Osteocyte (in vitro differentiated cells): ENCODE measurements at regions not wholly inside any gene's neighbourhood (a gene's known extent, or its start where the extent isn't known, plus 50 kb on each side); places are given as distances from the start of the nearest gene placed in this dataset.

Source experiments
- DNase-seq: peaks from one replicate; pipeline ENCODE4 v3.0.0; 2021; ENCODE audit warnings: mixed read lengths; ENCODE audit not compliant: unreplicated experiment; ENCODE audit errors: extremely low spot score
- H3K27ac Mint-ChIP-seq: one replicate; pipeline ENCODE4 v1.8.0; 2021; ENCODE audit warnings: mild to moderate bottlenecking, mixed read lengths; ENCODE audit not compliant: unreplicated experiment
- H3K27me3 Mint-ChIP-seq: one replicate; pipeline ENCODE4 v1.8.0; 2021; ENCODE audit warnings: mixed read lengths; ENCODE audit not compliant: unreplicated experiment
- H3K36me3 Mint-ChIP-seq: one replicate; pipeline ENCODE4 v1.8.0; 2021; ENCODE audit warnings: mixed read lengths; ENCODE audit not compliant: unreplicated experiment
- H3K4me1 Mint-ChIP-seq: one replicate; pipeline ENCODE4 v1.8.0; 2021; ENCODE audit warnings: mixed read lengths; ENCODE audit not compliant: unreplicated experiment
- H3K4me3 Mint-ChIP-seq: one replicate; pipeline ENCODE4 v1.8.0; 2021; ENCODE audit warnings: mild to moderate bottlenecking, moderate library complexity, mixed read lengths; ENCODE audit not compliant: unreplicated experiment
- H3K9me3 Mint-ChIP-seq: one replicate; pipeline ENCODE4 v1.8.0; 2021; ENCODE audit warnings: mixed read lengths; ENCODE audit not compliant: unreplicated experiment
- TF ChIP-seq, protein P1 (sequence below): fragments of 200-600 bp; sonication (generic); IDR thresholded peaks from 2 replicates; pipeline ENCODE4 v1.5.0; 2021; ENCODE audit warnings: antibody characterized with exemption, mild to moderate bottlenecking, moderate library complexity

DNA sequence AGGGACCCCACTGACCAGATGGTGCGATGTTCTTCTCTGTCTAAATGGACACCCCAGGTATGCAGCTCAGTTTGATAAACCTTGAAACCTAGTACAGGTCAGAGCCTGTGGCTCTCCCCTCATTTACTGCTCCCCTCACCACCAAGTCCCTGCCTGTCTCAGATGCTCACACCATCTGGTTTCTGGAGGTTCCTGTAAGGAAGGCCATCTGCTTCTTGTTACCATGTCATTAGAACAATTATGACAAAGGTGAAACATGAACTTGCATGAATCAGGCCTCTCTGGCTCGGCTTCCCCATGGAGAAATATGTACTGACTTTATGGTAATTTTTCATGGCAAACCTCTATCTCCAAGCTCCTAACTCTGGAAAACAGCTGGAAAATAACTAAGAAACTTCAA, 965.7 kb downstream of the UQCRFS1 start:
- Mint-ChIP-seq H3K27ac (no peak overlapping the region), H3K36me3 (no peaks in the 10 kb centered on the region), H3K4me3 (no peak overlapping the region), H3K27me3 (peaks cover 3% of the 10 kb centered on the region), H3K4me1 (no peaks in the 10 kb centered on the region), H3K9me3 (peaks cover 16% of the 10 kb centered on the region)
- DNase-seq, result no peak
- TF ChIP-seq, protein P1, sequence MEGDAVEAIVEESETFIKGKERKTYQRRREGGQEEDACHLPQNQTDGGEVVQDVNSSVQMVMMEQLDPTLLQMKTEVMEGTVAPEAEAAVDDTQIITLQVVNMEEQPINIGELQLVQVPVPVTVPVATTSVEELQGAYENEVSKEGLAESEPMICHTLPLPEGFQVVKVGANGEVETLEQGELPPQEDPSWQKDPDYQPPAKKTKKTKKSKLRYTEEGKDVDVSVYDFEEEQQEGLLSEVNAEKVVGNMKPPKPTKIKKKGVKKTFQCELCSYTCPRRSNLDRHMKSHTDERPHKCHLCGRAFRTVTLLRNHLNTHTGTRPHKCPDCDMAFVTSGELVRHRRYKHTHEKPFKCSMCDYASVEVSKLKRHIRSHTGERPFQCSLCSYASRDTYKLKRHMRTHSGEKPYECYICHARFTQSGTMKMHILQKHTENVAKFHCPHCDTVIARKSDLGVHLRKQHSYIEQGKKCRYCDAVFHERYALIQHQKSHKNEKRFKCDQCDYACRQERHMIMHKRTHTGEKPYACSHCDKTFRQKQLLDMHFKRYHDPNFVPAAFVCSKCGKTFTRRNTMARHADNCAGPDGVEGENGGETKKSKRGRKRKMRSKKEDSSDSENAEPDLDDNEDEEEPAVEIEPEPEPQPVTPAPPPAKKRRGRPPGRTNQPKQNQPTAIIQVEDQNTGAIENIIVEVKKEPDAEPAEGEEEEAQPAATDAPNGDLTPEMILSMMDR, result no peak

DNA sequence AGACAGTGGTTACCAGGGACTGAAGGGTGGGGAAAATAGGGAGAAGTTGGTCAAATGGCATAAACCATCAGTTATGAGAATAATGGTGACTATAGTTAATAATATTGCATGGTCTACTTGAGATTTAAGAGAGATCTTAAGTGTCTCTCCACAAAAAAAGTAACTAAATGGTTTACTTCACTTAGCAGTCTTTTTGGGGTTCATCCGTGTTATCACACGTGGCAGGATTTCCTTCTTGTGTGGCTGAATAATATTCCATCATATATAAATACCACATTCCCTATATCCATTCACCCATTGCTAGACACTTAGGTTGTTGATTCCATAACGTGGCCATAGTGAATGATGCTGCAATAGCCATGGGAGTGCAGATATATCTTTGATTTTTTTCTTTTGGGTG, 967.0 kb downstream of the UQCRFS1 start:
- Mint-ChIP-seq H3K9me3 (peaks cover 16% of the 10 kb centered on the region), H3K36me3 (no peaks in the 10 kb centered on the region), H3K27me3 (peaks cover 3% of the 10 kb centered on the region), H3K4me1 (no peaks in the 10 kb centered on the region), H3K4me3 (no peak overlapping the region), H3K27ac (no peak overlapping the region)
- TF ChIP-seq, protein P1, result no peak
- DNase-seq, result no peak

DNA sequence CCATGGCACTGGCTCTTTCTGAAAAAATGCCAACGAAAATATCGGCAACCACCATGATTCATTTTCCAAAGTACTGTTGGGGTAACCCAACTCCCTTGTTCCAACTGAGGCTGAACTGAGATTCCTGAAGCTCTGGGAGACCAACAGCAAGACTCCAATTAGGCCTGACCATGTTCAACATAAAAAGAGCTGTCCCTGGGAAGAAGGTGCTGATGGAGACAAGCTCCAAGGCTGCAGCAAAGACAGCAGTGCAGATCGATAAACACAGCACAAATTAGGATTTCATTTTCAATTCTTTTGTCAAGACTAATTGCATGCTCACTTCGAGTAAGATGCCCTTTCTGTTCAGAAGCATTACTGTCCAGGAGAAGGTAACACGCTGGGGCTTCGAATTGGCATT, 968.0 kb downstream of the UQCRFS1 start:
- Mint-ChIP-seq H3K36me3 (no peaks in the 10 kb centered on the region), H3K4me1 (no peaks in the 10 kb centered on the region), H3K27me3 (peaks cover 3% of the 10 kb centered on the region), H3K4me3 (no peak overlapping the region), H3K27ac (no peak overlapping the region), H3K9me3 (peaks cover 16% of the 10 kb centered on the region)
- DNase-seq, result no peak
- TF ChIP-seq, protein P1, result no peak

DNA sequence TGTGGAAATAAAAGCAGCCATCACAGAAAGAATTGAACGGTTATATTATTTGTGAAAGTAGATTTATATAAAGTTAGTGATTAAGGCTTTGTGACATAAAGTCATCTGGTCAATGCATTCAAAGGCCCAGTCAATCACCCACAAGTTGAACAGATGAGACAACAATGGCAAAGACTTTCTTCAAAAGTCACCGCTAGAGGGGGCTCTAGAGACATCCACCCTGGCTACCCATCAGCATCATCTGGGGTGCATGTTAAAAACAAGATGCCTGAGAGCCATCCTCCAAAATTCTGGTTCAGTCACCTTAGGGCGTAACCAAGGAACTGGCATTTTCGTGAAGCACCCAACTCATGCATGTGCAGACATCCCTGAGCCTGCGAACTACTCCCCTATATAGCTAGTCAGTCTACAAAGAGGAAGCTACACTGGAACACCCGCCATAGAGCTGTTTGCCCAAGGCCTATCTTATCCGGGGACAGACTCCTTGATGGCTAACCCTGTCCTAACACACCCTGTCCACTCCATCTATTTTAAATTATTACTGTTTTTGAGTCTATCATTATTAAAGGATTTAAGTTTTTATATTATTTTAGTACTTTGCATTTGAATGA, 970.5 kb downstream of the UQCRFS1 start:
- Mint-ChIP-seq H3K4me1 (no peaks in the 10 kb centered on the region), H3K9me3 (peaks cover 14% of the 10 kb centered on the region), H3K27ac (no peak overlapping the region), H3K36me3 (no peaks in the 10 kb centered on the region), H3K4me3 (no peak overlapping the region), H3K27me3 (peaks cover 3% of the 10 kb centered on the region)
- TF ChIP-seq, protein P1, result peak; percentile 53
- no peak for DNase-seq

DNA sequence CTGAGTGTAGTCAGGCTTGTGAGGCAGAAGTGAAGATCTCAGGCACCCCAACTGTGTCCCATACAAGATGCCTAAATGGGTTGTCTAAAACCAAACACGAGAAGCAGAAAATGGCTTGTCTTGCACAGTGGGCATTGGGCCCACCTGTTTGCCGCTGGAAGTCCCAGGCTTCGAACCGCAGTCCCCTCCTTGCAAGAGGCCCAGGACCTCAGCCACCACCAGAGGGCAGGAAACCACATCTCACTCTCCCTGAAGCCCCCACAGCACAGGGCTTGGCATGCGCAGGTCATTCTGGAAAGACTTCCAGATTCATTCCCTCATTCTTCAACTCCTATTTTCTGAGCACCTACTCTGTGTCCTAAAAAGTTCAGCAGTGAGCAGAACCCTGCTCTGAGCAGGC, 973.7 kb downstream of the UQCRFS1 start:
- DNase-seq, result no peak
- Mint-ChIP-seq H3K4me3 (no peak overlapping the region), H3K27me3 (peaks cover 3% of the 10 kb centered on the region), H3K4me1 (no peaks in the 10 kb centered on the region), H3K9me3 (no peaks in the 10 kb centered on the region), H3K27ac (no peak overlapping the region), H3K36me3 (no peaks in the 10 kb centered on the region)
- TF ChIP-seq, protein P1, result peak; percentile 24
